HG03439 (cell line): ENCODE measurements at regions not wholly inside any gene's neighbourhood (a gene's known extent, or its start where the extent isn't known, plus 50 kb on each side); places are given as distances from the start of the nearest gene placed in this dataset.

Source experiments
- ATAC-seq: cut with Tn5 transposase; IDR thresholded peaks from one replicate; pipeline ENCODE4 v1.9.1; 2021; ENCODE audit warnings: mild to moderate bottlenecking, moderate library complexity; ENCODE audit not compliant: unreplicated experiment

- no peak for ATAC-seq
These were observed 79.2 kb upstream of the UQCRFS1 start for GRCh38 chr19:29292153-29292552.

DNA sequence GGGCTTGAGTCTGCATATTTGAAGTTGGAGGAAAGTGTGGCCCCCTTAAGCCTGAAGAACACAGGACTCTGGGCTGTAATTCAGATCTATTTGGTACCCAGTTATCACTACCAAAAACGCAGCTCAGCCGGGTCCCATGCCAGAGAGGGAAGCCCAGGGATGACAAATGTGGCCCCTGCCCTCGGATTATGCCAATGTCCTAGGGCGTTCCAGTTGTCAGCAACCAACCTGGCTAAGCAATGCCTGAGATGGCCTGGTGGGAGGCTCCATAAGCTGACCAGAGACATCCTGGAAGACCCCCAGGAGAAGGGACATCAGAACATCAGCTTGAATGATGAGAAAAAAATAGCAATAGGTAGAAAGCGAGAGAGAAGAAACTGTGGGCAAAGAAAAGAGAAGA lies 79.6 kb upstream of the UQCRFS1 start:
- ATAC-seq: no peak

DNA sequence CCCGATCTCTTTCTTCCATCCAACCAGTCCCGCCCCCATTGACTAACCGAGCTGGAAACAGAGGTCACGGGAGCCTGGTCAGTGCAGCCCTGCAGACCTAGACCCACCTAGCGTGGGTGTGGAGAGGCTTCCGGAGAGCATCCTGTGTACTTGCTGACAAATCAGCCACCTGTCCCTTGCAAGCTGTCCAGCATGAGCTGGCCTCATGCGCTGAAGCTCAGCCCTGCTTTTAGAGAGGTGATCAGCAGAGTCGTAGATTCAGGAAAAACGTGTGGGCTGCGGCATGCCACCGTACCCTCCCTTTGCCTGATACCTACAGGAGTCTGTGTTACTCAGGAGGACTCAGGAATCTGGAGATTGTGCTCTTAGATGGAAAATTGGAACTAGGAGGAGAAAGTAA lies 80.3 kb upstream of the UQCRFS1 start:
- no peak for ATAC-seq

DNA sequence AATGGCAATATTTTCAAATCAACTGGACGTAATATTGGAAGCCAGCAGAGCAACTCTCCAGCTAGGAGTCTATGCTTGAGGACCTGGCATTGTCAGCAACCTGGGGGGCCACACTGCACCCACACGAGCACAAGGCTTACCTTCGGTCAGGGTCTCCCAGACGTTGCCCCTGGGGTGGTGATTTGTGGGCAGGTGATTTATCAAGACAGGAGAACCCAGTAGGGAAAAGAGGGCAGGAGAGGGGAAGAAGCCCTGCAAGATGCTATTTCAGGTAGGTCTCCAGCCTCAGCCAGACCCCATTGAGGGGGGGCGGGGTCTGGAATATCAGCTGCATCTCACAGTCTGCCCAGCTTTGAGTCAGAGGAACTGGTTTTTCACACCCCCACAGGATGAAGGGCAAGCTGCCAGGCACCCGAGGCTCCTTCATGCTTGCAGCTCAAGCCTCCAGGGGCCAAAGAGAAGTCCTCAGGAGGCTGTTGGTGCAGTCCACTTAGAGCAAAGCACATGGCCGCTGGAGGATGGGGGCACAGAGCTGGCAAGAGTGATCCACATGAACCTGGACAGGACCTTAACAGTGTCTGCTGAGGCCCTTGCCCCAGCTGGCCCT lies 80.9 kb upstream of the UQCRFS1 start:
- no peak for ATAC-seq

DNA sequence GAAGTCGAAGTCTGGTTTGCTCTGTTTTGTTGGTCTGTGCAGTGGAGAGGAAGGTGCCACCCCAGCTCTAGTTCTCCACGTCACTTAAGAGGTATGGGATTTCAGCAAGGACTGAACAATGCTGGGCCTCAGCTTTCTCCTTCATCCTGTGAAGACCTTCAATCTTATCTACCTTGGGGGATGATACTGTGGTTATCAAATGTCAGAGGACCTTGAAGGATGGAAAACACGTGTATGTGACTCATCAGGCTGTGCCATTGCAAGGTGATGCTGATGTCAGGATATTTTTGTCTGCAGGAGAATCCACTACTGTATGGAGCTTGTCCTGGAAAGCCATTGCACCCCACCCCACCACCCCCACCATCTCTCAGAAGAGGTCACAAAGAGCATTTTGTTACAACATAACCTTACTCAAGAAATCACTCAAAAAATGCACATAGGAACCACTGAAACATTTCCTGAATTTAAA lies 81.4 kb upstream of the UQCRFS1 start:
- ATAC-seq: no peak

GRCh38 chr19:29295285-29295684 lies 82.3 kb upstream of the UQCRFS1 start:
- no peak for ATAC-seq

- no peak for ATAC-seq
These were observed 84.4 kb upstream of the UQCRFS1 start for GRCh38 chr19:29297381-29297780.

DNA sequence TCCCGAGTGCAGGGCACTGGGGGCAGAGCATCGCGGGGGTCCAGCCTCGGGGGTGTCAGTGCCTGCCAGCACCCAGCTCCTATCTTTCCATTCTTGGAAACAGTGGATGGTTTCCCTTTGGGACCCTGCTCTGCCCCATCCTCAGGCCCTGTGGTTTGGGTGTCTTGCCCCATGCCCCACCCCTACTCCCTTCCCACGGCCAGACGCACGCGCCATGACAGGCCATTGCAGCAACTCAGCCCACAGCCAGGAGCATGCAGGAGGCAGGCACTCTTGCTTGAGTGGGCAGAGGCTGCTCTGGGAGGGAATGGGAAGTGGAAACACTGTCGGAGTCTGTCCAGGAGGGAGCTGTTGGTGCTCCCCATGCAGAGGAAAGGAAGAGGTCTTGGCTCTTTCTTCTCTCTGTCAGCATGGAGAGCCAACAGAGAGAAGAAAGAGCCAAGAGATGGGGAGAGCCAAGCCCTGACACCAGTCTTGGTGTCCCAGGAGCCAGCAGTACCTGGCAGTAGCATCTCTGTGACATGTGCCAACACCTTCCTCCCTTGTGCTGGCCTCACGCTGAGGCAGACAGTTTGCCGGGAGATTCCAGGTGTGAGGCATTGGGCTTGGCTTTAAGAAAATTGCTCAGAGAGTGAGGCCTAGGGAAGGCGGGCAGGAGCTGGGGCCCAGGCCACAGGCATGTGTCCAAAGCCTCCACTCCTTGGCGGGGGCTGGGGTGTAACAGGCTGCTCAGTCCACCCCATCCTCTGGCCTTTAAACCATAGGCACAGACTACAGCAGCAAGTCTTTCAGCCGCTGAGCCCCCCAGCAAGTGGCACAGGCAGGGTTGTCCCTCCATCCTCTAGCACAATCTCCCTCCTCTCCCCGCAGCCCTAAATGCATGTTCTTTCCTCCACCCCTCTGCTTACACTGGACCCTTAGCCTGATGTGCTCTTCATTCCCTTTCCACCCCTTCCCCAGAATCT lies 86.7 kb upstream of the UQCRFS1 start:
- no peak for ATAC-seq

GRCh38 chr19:29302002-29302928 lies 89.3 kb upstream of the UQCRFS1 start:
- ATAC-seq: no peak

DNA sequence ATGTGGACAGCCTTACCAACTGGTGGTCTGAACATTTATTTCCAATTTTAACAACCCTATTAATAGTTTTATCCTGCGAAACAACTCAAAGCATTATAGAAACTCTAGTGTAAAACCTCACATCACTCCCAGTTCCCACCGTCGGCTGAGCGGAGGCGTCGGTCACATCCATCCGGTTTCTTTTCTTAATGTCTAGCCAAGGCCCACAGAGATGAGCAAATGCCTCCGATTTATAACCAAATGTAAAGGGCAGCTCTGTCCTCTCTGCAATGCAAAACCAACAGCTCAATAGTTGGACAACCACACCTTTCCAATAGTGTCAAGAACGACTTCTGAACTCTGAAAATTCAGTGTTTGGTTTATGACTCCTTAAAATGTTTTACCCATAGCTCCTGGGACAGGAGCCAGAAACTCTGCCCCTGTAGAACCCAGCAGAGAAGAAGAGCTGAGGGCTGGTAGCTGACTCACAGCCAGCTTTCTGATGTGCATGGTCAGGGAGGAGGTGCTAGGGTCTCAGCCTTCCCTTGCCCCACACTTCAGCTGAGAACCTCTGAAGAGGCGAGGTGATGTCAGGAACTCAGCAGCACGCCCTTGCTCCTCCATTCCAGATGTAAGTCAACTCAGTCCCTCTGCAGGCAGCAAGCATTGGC lies 90.2 kb upstream of the UQCRFS1 start:
- ATAC-seq: no peak

DNA sequence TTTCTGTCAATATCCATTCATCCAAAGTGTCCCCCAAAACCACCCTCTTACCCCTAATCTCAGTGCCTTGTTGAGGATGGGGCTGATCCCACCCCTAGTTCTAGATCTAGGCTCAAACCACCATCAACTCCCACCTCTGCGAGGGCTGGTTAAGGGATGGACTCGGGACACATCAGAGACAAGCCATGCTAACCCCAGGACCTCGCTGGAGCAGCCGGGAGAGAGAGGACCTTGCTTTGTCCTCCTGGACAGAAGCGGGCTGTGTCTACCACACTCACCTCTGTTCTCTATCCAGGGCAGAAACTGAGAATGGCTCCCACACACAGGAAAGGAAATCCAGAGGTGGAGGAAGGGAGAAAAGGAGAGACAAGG lies 90.8 kb upstream of the UQCRFS1 start:
- no peak for ATAC-seq

DNA sequence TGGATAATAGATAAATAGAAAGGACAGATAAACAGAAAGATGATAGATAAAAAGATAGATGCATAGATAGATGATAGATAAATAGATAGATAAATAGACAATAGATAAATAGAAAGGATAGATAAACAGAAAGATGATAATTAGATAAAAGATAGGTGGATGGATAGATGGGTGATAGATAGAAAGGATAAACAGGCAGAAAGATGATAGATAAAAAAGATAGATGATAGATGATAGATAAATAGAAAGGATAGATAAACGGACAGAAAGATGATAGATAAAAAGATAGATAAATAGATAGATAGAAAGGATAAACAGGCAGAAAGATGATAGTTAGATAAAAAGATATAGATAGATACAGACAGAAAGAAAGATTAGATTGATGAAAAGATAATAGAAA lies 92.3 kb upstream of the UQCRFS1 start:
- ATAC-seq: no peak

DNA sequence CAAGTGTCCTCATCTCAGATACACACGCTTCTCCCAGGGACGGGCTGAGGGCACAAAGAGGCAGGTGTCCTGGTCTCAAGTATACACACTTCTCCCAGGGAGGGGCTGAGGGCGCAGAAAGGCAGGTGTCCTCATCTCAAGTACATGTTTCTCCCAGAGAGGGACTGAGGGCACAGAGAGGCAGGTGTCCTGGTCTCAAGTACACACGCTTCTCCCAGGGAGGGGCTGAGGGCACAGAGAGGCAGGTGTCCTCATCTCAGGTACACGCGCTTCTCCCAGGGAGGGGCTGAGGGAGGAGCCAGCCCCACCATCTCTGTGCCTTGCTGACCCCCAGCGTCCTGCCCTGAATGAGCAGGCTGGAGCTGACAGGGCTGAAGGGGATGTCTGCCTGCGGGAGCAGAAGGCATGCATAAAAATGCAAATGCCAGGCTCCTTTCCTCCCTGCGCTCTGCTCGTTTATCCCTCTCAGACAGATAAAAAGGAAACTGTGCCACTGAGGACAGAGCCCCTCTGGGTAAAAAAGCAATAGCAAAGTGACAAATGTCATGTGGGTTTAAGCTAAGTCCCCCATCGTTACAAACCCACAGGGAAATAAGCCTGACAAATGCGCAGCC lies 96.1 kb upstream of the UQCRFS1 start:
- no peak for ATAC-seq

- ATAC-seq: no peak
These were observed 96.7 kb upstream of the UQCRFS1 start for GRCh38 chr19:29309637-29310036.

- no peak for ATAC-seq
These were observed 98.3 kb upstream of the UQCRFS1 start for GRCh38 chr19:29311191-29311790.

DNA sequence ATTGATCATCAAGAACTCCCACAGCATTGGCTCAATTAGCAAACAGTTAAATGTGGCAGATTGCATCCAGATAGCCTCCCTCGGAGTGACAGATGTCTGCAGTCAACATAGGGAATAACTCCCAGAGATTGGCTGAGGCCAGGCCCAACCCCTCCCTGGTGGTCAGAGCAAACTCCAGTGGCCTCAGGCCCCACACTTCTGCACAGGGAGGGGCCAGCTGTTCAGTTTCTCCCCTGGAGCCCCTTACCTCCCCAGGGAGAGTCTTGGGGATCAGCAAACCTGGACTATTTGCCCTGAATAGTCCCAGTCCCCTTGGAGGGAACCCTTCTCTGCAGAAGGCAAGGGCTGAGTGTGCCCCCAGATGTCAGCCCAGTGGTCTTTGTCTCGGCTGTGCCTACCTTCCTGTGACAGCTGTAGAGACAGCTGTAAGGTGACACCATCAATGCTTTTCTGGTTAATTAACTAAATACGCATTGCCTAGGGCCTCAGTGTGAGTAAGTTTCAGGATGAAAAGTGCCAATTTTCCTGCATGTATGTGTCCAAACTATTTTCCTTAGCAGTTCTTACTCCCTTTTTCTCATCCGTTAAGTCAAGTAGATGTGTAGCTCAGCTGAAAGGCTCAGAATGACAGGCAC lies 102.7 kb upstream of the UQCRFS1 start:
- no peak for ATAC-seq

- ATAC-seq: no peak
These were observed 105.6 kb upstream of the UQCRFS1 start for GRCh38 chr19:29318581-29318980.

DNA sequence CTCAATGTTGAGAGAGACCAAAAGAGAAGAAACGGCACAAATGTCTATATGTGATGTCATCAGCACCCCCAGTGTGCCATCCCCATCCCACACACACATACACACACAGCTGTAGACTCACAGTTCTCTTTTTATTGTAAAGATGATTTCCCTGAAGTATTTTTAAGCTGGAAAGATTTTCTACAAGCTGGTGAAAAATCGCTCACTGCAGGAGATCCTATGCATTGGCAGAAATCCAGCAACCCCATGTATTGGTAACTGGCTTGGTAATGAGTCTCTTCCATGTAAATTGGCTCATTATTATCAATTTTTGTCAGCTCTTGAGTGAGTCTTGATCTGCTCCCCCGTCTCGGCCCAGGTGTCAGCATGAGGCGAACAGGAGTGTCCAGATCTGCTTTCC lies 107.1 kb upstream of the UQCRFS1 start:
- no peak for ATAC-seq

GRCh38 chr19:29320618-29321017 lies 107.7 kb upstream of the UQCRFS1 start:
- ATAC-seq: no peak
